ENCODE measurements at regions not wholly inside any gene's neighbourhood (a gene's known extent, or its start where the extent isn't known, plus 50 kb on each side); places are given as distances from the start of the nearest gene placed in this dataset.
"Not testable (repeated sequence)": the region's sequence is repeated elsewhere in the genome, so short reads cannot be mapped to it uniquely, and the experiment has no call there.

GRCh38 chr9:79046401-79046800 is 525.4 kb upstream of the TLE4 start:
- DNase-seq (ENCODE audit: extremely low read depth in 1 of 2, low read depth in 1 of 2) = no peak

DNA sequence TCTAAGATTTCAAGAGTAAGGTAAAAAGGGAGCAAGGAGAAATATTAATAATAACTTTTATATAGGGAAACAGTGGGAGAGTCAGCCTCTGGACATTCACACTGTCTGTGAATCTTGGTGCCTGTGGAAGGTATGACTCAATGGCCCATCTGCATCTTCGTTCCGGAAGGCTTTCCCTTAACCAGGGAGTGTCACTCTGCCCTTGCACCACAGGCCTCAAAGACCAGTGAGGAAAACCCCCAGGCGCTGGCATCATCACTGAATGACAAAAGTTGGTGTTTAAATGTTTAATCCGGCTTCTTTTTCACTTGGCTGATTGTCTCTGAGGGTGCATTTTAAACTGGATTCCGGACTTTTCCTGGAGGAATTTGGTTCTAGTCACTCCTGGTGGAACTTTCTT is 522.4 kb upstream of the TLE4 start:
- no peak for DNase-seq (ENCODE audit: extremely low read depth in 1 of 2, low read depth in 1 of 2)

- DNase-seq (ENCODE audit: extremely low read depth in 1 of 2, low read depth in 1 of 2) = no peak
These were observed 518.2 kb upstream of the TLE4 start for GRCh38 chr9:79053598-79053997.

- no peak for DNase-seq (ENCODE audit: extremely low read depth in 1 of 2, low read depth in 1 of 2)
These were observed 517.3 kb upstream of the TLE4 start for GRCh38 chr9:79054500-79054899.

- no peak for DNase-seq (ENCODE audit: extremely low read depth in 1 of 2, low read depth in 1 of 2)
These were observed 515.7 kb upstream of the TLE4 start for GRCh38 chr9:79056041-79056440.

GRCh38 chr9:79057576-79057975 is 514.2 kb upstream of the TLE4 start:
- DNase-seq (ENCODE audit: extremely low read depth in 1 of 2, low read depth in 1 of 2) = no peak

DNA sequence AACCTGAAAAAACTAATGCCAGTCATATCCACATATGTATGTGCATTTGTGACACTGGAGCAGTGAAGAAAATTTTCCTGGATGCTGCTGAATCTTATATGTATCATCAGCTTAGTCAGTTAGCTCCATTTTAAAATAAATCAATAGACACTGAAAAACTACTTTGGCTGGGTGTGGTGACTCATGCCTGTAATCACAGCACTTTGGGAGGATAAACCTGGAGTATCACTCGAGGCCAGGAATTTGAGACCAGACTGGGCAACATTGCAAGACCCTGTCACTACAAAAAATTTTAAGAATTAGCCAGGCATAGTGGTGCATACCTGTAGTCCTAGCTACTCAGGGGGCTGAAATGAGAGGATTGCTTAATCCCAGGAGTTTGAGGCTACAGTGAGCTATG is 511.0 kb upstream of the TLE4 start:
- DNase-seq (ENCODE audit: extremely low read depth in 1 of 2, low read depth in 1 of 2) = no peak

- DNase-seq (ENCODE audit: extremely low read depth in 1 of 2, low read depth in 1 of 2) = no peak
These were observed 509.8 kb upstream of the TLE4 start for GRCh38 chr9:79061752-79062616.

DNA sequence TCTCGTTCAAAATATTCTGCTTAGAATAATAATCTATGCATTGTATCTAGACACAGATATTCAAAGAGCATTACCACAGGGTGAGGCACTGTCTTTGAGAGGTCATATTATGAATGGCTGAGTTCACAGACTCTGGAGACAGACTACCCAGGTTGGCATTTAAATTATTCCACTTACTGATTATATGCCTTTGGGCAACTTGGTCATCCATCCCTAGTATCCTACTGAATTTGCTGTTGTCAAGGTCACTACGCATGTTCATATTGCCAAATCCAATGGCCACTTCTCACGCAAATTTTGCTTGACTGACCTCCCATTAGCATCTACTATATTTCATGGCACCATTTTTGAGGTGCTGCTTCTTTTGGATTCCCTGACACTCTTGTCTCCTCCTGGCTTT is 498.6 kb upstream of the TLE4 start:
- DNase-seq (ENCODE audit: extremely low read depth in 1 of 2, low read depth in 1 of 2) = no peak

- DNase-seq (ENCODE audit: extremely low read depth in 1 of 2, low read depth in 1 of 2) = no peak
These were observed 491.2 kb upstream of the TLE4 start for GRCh38 chr9:79080536-79080935.

- no peak for DNase-seq (ENCODE audit: extremely low read depth in 1 of 2, low read depth in 1 of 2)
These were observed 488.1 kb upstream of the TLE4 start for GRCh38 chr9:79083621-79084020.

DNA sequence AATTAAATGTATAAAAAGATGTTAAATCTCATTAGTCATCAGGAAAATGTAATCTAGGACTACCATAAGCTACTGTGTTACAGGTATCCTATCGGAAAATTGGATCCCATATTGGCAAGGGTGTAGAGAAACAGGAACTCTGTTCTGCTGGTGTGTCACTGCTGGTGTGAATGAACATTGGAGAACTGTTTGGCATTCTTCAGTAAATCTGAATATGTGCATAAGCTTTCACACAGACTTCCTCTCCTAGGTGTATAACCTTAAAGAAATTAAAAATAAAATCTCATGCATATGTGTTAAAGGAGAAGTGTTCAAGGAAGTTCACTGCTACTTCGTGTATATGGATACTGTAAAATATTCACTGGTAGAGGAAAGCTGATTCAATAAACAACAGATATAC is 484.6 kb upstream of the TLE4 start:
- DNase-seq (ENCODE audit: extremely low read depth in 1 of 2, low read depth in 1 of 2) = no peak

DNA sequence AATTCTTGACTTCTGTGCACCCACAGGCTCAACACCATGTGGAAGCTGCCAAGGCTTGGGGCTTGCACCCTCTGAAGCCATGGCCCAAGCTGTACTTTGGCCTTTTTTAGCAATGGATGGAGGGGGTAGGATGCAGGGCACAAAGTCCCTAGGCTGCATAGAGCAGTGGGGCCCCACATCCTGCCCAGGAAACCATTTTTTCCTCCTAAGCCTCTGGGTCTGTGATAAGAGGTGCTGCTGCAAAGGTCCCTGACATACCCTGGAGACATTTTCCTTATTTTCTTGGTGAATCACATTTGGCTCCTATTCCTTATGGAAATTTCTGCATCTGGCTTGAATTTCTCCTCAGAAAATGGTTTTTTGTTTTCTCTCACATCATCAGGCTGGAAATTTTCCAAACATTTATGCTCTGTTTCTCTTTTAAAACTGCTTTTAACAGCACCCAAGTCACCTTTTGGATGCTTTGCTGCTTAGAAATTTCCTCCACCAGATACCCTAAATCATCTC is 482.7 kb upstream of the TLE4 start:
- DNase-seq (ENCODE audit: extremely low read depth in 1 of 2, low read depth in 1 of 2) = no peak

- not testable (repeated sequence) for DNase-seq (ENCODE audit: extremely low read depth in 1 of 2, low read depth in 1 of 2)
These were observed 481.9 kb upstream of the TLE4 start for GRCh38 chr9:79089851-79090250.

DNA sequence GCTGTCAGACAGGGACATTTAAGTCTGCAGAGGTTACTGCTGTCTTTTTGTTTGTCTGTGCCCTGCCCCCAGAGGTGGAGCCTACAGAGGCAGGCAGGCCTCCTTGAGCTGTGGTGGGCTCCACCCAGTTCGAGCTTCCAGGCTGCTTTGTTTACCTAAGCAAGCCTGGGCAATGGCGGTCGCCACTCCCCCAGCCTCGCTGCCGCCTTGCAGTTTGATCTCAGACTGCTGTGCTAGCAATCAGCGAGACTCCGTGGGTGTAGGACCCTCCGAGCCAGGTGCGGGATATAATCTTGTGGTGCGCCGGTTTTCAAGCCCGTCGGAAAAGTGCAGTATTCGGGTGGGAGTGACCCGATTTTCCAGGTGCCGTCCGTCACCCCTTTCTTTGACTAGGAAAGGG is 468.5 kb upstream of the TLE4 start:
- not testable (repeated sequence) for DNase-seq (ENCODE audit: extremely low read depth in 1 of 2, low read depth in 1 of 2)

DNA sequence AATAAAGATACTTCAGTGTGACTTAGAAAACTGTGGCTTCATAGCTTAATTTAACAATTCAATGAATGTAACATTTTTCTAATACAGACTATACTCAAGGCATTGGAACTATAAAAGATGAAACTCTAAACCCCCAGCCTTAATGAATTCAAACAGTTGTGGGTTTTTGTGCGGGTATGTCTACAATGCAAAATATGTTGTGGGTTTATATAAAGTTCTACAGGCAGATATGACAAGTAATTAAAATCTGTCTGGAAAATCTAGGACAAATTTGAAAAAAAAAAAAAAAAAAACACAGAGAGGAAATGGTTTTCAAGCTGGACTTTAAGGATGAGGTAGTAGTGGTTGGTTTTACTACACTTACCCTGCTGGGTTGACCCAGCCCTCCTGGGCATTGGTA is 467.5 kb upstream of the TLE4 start:
- no peak for DNase-seq (ENCODE audit: extremely low read depth in 1 of 2, low read depth in 1 of 2)

GRCh38 chr9:79104951-79105350 is 466.8 kb upstream of the TLE4 start:
- no peak for DNase-seq (ENCODE audit: extremely low read depth in 1 of 2, low read depth in 1 of 2)

DNA sequence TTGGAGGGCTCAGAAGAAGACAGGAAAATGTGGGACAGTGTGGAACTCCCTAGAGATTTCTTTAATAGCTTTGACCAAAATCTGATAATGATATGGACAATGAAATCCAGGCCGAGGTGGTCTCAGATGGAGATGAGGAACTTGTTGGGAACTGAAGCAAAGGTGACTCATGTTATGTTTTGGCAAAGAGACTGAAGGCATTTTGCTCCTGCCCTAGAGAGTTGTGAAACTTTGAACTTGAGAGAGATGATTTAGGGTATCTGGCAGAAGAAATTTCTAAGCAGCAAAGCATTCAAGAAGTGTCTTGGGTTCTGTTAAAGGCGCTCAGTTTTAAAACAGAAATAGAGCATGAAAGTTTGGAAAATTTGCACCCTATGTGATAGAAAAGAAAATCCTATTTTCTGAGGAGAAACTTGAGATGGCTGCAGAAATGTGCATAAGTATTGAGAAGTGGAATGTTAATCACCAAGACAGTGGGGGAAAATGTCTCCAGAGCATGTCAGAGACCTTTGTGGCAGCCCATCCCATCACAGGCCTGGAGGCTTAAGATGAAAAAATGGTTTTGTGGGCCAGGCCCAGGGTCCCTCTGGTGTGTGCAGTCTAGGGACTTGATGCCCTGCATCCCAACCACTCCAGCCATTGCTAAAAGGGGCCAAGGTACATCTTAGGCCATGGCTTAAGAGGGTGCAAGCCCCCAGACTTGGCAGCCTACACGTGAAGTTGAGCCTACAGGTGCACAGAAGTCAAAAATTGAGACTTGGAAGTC is 463.7 kb upstream of the TLE4 start:
- no peak for DNase-seq (ENCODE audit: extremely low read depth in 1 of 2, low read depth in 1 of 2)

GRCh38 chr9:79111653-79112052 is 460.1 kb upstream of the TLE4 start:
- DNase-seq (ENCODE audit: extremely low read depth in 1 of 2, low read depth in 1 of 2) = no peak

- no peak for DNase-seq (ENCODE audit: extremely low read depth in 1 of 2, low read depth in 1 of 2)
These were observed 456.6 kb upstream of the TLE4 start for GRCh38 chr9:79115176-79115575.

- no peak for DNase-seq (ENCODE audit: extremely low read depth in 1 of 2, low read depth in 1 of 2)
These were observed 455.7 kb upstream of the TLE4 start for GRCh38 chr9:79116041-79116440.

GRCh38 chr9:79116709-79117108 is 455.1 kb upstream of the TLE4 start:
- DNase-seq (ENCODE audit: extremely low read depth in 1 of 2, low read depth in 1 of 2) = no peak
